ENCODE measurements at regions not wholly inside any gene's neighbourhood (a gene's known extent, or its start where the extent isn't known, plus 50 kb on each side); places are given as distances from the start of the nearest gene placed in this dataset.

DNA sequence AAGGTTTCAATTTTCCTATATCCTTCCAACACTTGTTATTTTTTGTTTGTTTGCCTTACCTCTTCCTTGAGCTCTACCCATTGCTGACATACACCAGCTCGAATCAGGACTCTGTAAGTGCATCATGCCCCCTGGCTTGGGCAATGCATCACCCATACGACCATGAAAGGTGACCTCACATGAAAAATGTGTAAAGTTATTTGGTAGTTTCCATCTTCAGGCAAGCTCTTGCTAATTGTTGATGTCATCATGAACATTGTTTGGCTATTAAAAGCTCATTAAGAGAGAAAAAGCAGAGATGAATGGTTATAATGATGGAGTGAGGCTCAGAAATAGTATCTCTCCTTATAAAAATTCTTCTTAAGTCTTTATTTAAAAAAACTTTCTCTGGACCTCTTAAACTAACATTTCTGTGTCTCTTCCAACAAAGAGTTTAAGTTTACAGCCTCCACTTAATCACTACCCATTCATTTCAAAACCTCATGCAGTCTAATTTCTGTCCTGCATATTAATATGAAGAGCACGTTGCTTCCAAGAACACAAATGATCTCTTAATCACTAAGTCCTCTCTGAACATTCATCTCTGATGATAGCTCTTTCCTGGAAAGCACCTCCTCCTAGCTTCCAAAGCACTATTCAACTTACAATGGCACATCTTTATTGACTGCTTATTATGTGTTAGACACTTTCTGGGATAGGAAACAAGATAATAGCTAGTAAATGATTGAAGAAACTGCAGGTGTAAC is 236.3 kb downstream of the NFKBIZ start:
- Histone ChIP-seq H3K36me3 (ENCODE audit: control insufficient read depth, insufficient read depth, low read length) (no peaks in the 10 kb centered on the region), H3K27me3 (replicated peaks; ENCODE audit: control insufficient read depth, insufficient read depth, low read length, poor library complexity, severe bottlenecking) (no peaks in the 10 kb centered on the region), H3K4me1 (ENCODE audit: control insufficient read depth, insufficient read depth, low read length, poor library complexity, severe bottlenecking) (no peaks in the 10 kb centered on the region), H3K4me3 (ENCODE audit: insufficient read depth, low read depth, low read length, poor library complexity, severe bottlenecking) (no peak overlapping the region), H3K27ac (ENCODE audit: insufficient read depth, low read length, poor library complexity, severe bottlenecking) (no peak overlapping the region), H3K9me3 (ENCODE audit: control insufficient read depth, low read length) (no peaks in the 10 kb centered on the region)
- DNase-seq, result no peak

DNA sequence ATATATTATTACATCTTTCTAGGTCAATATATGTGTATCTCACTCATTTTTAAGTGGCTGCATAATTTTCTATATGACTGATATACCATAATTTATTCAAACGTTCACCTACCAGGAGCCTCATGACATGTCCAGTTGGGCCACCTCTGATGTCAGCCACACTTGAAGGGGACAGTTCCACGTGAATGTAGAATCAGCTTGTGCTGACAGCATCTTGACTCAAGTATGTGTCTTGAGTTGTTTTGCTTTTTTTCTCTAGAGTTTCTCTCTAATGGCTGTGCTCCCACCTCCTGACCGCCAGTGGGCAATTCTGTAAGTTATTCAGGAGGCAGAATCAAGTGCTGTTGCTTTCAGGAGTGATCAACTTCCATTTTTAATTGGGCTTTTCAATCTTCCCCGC is 237.9 kb downstream of the NFKBIZ start:
- Histone ChIP-seq H3K27ac (ENCODE audit: insufficient read depth, low read length, poor library complexity, severe bottlenecking) (no peak overlapping the region), H3K27me3 (replicated peaks; ENCODE audit: control insufficient read depth, insufficient read depth, low read length, poor library complexity, severe bottlenecking) (no peaks in the 10 kb centered on the region), H3K36me3 (ENCODE audit: control insufficient read depth, insufficient read depth, low read length) (no peaks in the 10 kb centered on the region), H3K9me3 (ENCODE audit: control insufficient read depth, low read length) (no peaks in the 10 kb centered on the region), H3K4me1 (ENCODE audit: control insufficient read depth, insufficient read depth, low read length, poor library complexity, severe bottlenecking) (no peaks in the 10 kb centered on the region), H3K4me3 (ENCODE audit: insufficient read depth, low read depth, low read length, poor library complexity, severe bottlenecking) (no peak overlapping the region)
- DNase-seq, result no peak

DNA sequence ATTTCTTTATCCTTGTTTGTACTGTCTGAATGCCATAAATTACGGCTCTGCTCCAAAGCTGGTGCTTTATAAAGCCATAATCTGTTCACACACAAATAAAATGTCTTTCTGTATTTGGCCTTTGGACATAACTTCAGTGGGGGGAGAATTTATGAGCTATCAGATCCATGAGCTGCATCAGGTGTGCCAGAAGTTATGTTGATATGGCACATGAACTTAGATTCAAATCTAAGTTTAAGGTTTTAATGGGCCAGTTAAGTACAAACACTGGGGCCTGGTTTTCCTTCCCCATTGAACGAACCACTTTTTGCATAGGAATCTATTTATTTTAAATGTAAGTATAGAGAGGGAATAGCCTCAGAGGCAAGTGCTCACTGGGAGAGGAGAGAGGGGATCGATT is 239.9 kb downstream of the NFKBIZ start:
- Histone ChIP-seq H3K4me3 (ENCODE audit: insufficient read depth, low read depth, low read length, poor library complexity, severe bottlenecking) (no peak overlapping the region), H3K36me3 (ENCODE audit: control insufficient read depth, insufficient read depth, low read length) (no peaks in the 10 kb centered on the region), H3K9me3 (ENCODE audit: control insufficient read depth, low read length) (no peaks in the 10 kb centered on the region), H3K27me3 (replicated peaks; ENCODE audit: control insufficient read depth, insufficient read depth, low read length, poor library complexity, severe bottlenecking) (no peaks in the 10 kb centered on the region), H3K27ac (ENCODE audit: insufficient read depth, low read length, poor library complexity, severe bottlenecking) (no peak overlapping the region), H3K4me1 (ENCODE audit: control insufficient read depth, insufficient read depth, low read length, poor library complexity, severe bottlenecking) (no peaks in the 10 kb centered on the region)
- no peak for DNase-seq

DNA sequence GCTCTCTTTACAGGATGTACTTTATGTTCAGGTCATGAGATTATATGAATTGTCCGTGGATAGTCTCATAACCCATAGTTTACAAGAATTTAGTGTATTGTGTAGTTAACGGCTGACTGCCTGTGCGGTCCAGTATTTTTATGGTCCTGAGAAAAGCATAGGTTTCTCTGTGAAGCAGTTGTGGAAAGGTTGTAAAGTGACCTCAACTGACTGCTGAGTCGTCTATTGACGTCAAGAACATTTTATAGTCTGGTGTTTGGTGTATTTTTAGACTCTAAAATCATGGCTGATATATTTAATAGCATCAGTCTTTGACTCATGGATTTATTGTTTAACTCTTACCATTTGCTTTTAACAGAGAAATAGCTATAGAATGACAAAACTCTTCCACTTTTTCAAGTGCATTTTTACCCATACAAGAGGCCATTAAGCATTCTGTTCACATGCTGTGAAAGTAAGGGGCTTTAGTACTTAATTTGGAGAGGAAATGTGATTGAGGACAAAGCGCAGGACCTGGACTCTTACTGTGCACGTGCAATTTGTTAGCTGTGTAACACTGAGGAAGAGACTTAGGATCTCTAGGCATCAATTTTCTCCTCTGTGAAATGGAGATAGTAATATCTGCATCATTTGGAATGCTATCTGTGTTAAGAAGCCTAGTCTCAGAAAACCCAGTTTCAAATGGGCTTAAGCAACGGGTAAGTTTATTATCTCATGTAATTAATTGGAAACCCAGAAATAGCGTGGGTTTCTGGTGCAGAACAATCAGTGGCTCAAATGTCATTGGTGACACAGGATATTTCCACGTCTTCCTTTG is 240.8 kb downstream of the NFKBIZ start:
- no peak overlapping the region for H3K4me3 ChIP-seq (ENCODE audit: insufficient read depth, low read depth, low read length, poor library complexity, severe bottlenecking)
- H3K9me3 ChIP-seq (ENCODE audit: control insufficient read depth, low read length), result no peaks in the 10 kb centered on the region
- no peaks in the 10 kb centered on the region for H3K4me1 ChIP-seq (ENCODE audit: control insufficient read depth, insufficient read depth, low read length, poor library complexity, severe bottlenecking)
- no peaks in the 10 kb centered on the region for H3K36me3 ChIP-seq (ENCODE audit: control insufficient read depth, insufficient read depth, low read length)
- no peak overlapping the region for H3K27ac ChIP-seq (ENCODE audit: insufficient read depth, low read length, poor library complexity, severe bottlenecking)
- no peaks in the 10 kb centered on the region for H3K27me3 ChIP-seq (replicated peaks; ENCODE audit: control insufficient read depth, insufficient read depth, low read length, poor library complexity, severe bottlenecking)
- DNase-seq, result no peak

GRCh38 chr3:102090721-102091045 is 241.4 kb downstream of the NFKBIZ start:
- DNase-seq, result no peak
- Histone ChIP-seq H3K4me3 (ENCODE audit: insufficient read depth, low read depth, low read length, poor library complexity, severe bottlenecking) (no peak overlapping the region), H3K27me3 (replicated peaks; ENCODE audit: control insufficient read depth, insufficient read depth, low read length, poor library complexity, severe bottlenecking) (no peaks in the 10 kb centered on the region), H3K9me3 (ENCODE audit: control insufficient read depth, low read length) (no peaks in the 10 kb centered on the region), H3K4me1 (ENCODE audit: control insufficient read depth, insufficient read depth, low read length, poor library complexity, severe bottlenecking) (no peaks in the 10 kb centered on the region), H3K36me3 (ENCODE audit: control insufficient read depth, insufficient read depth, low read length) (no peaks in the 10 kb centered on the region), H3K27ac (ENCODE audit: insufficient read depth, low read length, poor library complexity, severe bottlenecking) (no peak overlapping the region)

DNA sequence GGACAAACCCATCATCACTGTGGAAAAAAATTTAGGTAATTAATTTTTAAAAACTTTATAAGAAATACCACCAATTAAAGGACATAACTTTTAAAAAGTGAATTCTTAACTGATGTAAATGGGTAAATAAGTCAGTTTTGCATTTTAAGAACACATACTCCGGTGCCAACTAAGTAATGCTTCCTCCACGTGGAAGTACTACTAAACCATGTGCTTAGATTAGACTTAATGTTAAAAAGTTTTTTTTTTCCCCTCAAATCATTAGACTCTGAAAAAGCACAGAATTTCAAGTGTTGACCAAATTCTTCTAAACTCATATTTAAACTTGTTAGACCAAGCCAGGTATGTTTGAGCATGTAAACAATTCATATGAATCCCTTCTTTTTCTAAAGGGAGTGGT is 242.0 kb downstream of the NFKBIZ start:
- DNase-seq, result no peak
- H3K4me1 ChIP-seq (ENCODE audit: control insufficient read depth, insufficient read depth, low read length, poor library complexity, severe bottlenecking), result no peaks in the 10 kb centered on the region
- H3K9me3 ChIP-seq (ENCODE audit: control insufficient read depth, low read length), result no peaks in the 10 kb centered on the region
- H3K27ac ChIP-seq (ENCODE audit: insufficient read depth, low read length, poor library complexity, severe bottlenecking), result no peak overlapping the region
- no peaks in the 10 kb centered on the region for H3K27me3 ChIP-seq (replicated peaks; ENCODE audit: control insufficient read depth, insufficient read depth, low read length, poor library complexity, severe bottlenecking)
- no peaks in the 10 kb centered on the region for H3K36me3 ChIP-seq (ENCODE audit: control insufficient read depth, insufficient read depth, low read length)
- no peak overlapping the region for H3K4me3 ChIP-seq (ENCODE audit: insufficient read depth, low read depth, low read length, poor library complexity, severe bottlenecking)

DNA sequence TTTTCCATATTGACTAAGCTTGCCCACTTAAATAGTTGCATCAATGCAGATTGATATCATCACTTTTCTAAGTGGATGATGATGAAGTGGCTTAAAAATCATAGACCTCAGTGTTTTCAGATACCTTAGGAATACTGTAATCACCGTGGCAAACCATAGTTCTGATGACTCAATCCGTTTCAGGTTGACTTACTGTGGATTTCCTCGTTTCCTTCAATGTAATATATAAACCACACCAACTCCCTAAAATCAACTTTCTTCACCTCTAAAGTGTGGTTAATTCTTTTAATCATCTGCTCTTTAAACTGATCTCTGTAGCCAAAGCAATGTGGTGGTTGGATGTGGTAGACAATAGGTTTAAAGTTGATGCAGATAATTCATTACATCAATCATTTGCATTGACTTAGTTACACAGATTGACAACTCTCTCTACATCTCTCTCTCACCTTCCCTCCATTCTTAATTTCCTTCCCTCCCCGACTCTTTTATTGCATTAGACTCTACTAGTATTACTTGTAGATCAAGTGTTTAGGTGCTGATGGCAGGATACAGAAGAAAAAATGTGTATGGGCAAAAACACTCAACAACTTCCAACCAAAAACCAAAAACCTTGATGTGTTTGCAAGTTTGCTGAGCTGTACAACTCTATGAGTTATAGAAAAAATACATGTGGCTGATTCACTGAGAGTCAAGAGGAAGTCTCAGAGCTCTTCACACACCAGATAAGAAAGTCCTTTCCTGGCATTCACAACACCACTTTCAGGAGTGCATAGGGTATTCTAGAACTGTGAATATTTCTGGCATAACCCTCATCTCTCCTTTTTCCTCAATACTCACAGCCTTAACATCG is 243.5 kb downstream of the NFKBIZ start:
- H3K27me3 ChIP-seq (replicated peaks; ENCODE audit: control insufficient read depth, insufficient read depth, low read length, poor library complexity, severe bottlenecking), result no peaks in the 10 kb centered on the region
- H3K36me3 ChIP-seq (ENCODE audit: control insufficient read depth, insufficient read depth, low read length), result no peaks in the 10 kb centered on the region
- H3K27ac ChIP-seq (ENCODE audit: insufficient read depth, low read length, poor library complexity, severe bottlenecking), result no peak overlapping the region
- no peak overlapping the region for H3K4me3 ChIP-seq (ENCODE audit: insufficient read depth, low read depth, low read length, poor library complexity, severe bottlenecking)
- H3K4me1 ChIP-seq (ENCODE audit: control insufficient read depth, insufficient read depth, low read length, poor library complexity, severe bottlenecking), result no peaks in the 10 kb centered on the region
- no peaks in the 10 kb centered on the region for H3K9me3 ChIP-seq (ENCODE audit: control insufficient read depth, low read length)
- no peak for DNase-seq

- no peak overlapping the region for H3K4me3 ChIP-seq (ENCODE audit: insufficient read depth, low read depth, low read length, poor library complexity, severe bottlenecking)
- no peaks in the 10 kb centered on the region for H3K4me1 ChIP-seq (ENCODE audit: control insufficient read depth, insufficient read depth, low read length, poor library complexity, severe bottlenecking)
- no peak overlapping the region for H3K27ac ChIP-seq (ENCODE audit: insufficient read depth, low read length, poor library complexity, severe bottlenecking)
- no peak for DNase-seq
- no peaks in the 10 kb centered on the region for H3K36me3 ChIP-seq (ENCODE audit: control insufficient read depth, insufficient read depth, low read length)
- no peaks in the 10 kb centered on the region for H3K27me3 ChIP-seq (replicated peaks; ENCODE audit: control insufficient read depth, insufficient read depth, low read length, poor library complexity, severe bottlenecking)
- no peaks in the 10 kb centered on the region for H3K9me3 ChIP-seq (ENCODE audit: control insufficient read depth, low read length)
Observed at GRCh38 chr3:102094506-102094905, 245.2 kb downstream of the NFKBIZ start.

- Histone ChIP-seq H3K36me3 (ENCODE audit: control insufficient read depth, insufficient read depth, low read length) (no peaks in the 10 kb centered on the region), H3K9me3 (ENCODE audit: control insufficient read depth, low read length) (no peaks in the 10 kb centered on the region), H3K27ac (ENCODE audit: insufficient read depth, low read length, poor library complexity, severe bottlenecking) (no peak overlapping the region), H3K4me3 (ENCODE audit: insufficient read depth, low read depth, low read length, poor library complexity, severe bottlenecking) (no peak overlapping the region), H3K27me3 (replicated peaks; ENCODE audit: control insufficient read depth, insufficient read depth, low read length, poor library complexity, severe bottlenecking) (no peaks in the 10 kb centered on the region), H3K4me1 (ENCODE audit: control insufficient read depth, insufficient read depth, low read length, poor library complexity, severe bottlenecking) (no peaks in the 10 kb centered on the region)
- no peak for DNase-seq
Observed at GRCh38 chr3:102095383-102095782, 246.1 kb downstream of the NFKBIZ start.

- Histone ChIP-seq H3K4me1 (ENCODE audit: control insufficient read depth, insufficient read depth, low read length, poor library complexity, severe bottlenecking) (no peaks in the 10 kb centered on the region), H3K4me3 (ENCODE audit: insufficient read depth, low read depth, low read length, poor library complexity, severe bottlenecking) (no peak overlapping the region), H3K9me3 (ENCODE audit: control insufficient read depth, low read length) (no peaks in the 10 kb centered on the region), H3K27me3 (replicated peaks; ENCODE audit: control insufficient read depth, insufficient read depth, low read length, poor library complexity, severe bottlenecking) (no peaks in the 10 kb centered on the region), H3K36me3 (ENCODE audit: control insufficient read depth, insufficient read depth, low read length) (no peaks in the 10 kb centered on the region), H3K27ac (ENCODE audit: insufficient read depth, low read length, poor library complexity, severe bottlenecking) (no peak overlapping the region)
- DNase-seq, result no peak
Observed at GRCh38 chr3:102096066-102096465, 246.8 kb downstream of the NFKBIZ start.

Measured in effector memory CD4-positive, alpha-beta T cell (primary cell).